Loucy (cell line): ENCODE measurements at regions not wholly inside any gene's neighbourhood (a gene's known extent, or its start where the extent isn't known, plus 50 kb on each side); places are given as distances from the start of the nearest gene placed in this dataset.

ENCODE experiments used
- CTCF ChIP-seq: fragments of 200-600 bp; sonication (generic); conservative IDR thresholded peaks from 2 replicates; pipeline ENCODE4 v1.5.1; 2014; ENCODE audit warnings: mild to moderate bottlenecking, antibody characterized with exemption, low read length
- EZH2phosphoT487 ChIP-seq: fragments of 200-600 bp; IDR thresholded peaks from 2 replicates; pipeline ENCODE4 v1.6.1; 2018; ENCODE audit warnings: antibody characterized with exemption, mild to moderate bottlenecking, moderate library complexity, borderline replicate concordance

- TF ChIP-seq CTCF (no peak), EZH2phosphoT487 (no peak)
These were observed 567.8 kb downstream of the TRIML1 start for GRCh38 chr4:188707036-188707435.
